Right lobe of liver (tissue), 4 donors: ENCODE measurements at regions not wholly inside any gene's neighbourhood (a gene's known extent, or its start where the extent isn't known, plus 50 kb on each side); places are given as distances from the start of the nearest gene placed in this dataset.

ENCODE experiments used
- CTCF ChIP-seq, 4 donors: fragments of 200-600 bp in 3 of 4; fragments of 450-650 bp in 1 of 4; IDR thresholded peaks; one replicate each; pipeline versions ENCODE4 v1.5.1 to v1.8.0; 2016 to 2022; ENCODE audit warnings: antibody characterized with exemption in 4 of 4, mild to moderate bottlenecking in 2 of 4
- POLR2A ChIP-seq: fragments of 450-650 bp; IDR thresholded peaks from one replicate; pipeline ENCODE4 v1.6.1; 2017; ENCODE audit warnings: antibody characterized with exemption, mild to moderate bottlenecking
- donor health status: DM: no; HTN: no; CAD: no.
- donor health status: DM: no; HTN: no; CAD: no.
- donor health status: DM: no; HTN: yes; CAD: no.

GRCh38 chr9:25603106-25603505, 75.1 kb downstream of the TUSC1 start:
- no peak for TF ChIP-seq CTCF (IDR thresholded peaks at IDR 0.05)
- no peak for TF ChIP-seq POLR2A
